GM21526 (cell line): ENCODE measurements at regions not wholly inside any gene's neighbourhood (a gene's known extent, or its start where the extent isn't known, plus 50 kb on each side); places are given as distances from the start of the nearest gene placed in this dataset.
"Not testable (repeated sequence)": the region's sequence is repeated elsewhere in the genome, so short reads cannot be mapped to it uniquely, and the experiment has no call there.

Experiments
- ATAC-seq: cut with Tn5 transposase; IDR thresholded peaks from one replicate; pipeline ENCODE4 v1.9.1; 2021; ENCODE audit warnings: moderate library complexity; ENCODE audit not compliant: unreplicated experiment, low FRiP score

DNA sequence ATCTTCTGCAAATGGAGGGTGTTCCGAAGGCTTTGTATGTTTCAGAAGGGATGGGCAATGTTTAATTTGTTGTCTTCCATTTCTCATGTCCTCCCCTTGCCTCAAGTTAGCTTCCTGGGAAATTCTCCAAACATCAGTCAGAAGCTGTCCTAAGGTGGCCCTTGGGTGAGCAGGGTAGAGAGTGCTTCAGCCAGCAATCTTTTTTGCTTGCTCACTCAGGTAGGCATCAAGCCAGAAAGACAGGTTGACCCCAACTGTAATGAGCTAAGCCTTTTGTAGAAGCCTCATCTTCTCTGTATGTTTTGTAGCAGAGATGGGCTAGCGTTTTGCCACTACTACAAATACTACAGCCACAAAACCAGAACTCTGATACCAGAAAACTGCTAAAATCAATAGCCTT is 321.5 kb upstream of the FAM78B start:
- ATAC-seq = no peak

DNA sequence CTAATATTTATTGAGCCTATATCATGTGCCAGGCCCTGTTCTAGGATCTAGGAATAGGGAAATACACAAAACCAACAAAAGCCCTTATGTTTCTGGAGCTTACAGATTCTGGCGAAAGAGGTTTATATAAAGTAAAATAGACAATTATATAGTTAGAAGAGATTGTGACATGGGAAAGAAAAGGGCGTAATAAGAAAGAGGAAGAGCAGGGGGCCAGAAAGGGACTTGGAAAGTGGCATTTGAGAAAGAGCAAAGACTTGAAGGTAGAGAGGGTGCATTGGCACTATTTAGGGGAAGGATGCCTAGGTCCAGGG is 322.5 kb upstream of the FAM78B start:
- ATAC-seq = no peak

DNA sequence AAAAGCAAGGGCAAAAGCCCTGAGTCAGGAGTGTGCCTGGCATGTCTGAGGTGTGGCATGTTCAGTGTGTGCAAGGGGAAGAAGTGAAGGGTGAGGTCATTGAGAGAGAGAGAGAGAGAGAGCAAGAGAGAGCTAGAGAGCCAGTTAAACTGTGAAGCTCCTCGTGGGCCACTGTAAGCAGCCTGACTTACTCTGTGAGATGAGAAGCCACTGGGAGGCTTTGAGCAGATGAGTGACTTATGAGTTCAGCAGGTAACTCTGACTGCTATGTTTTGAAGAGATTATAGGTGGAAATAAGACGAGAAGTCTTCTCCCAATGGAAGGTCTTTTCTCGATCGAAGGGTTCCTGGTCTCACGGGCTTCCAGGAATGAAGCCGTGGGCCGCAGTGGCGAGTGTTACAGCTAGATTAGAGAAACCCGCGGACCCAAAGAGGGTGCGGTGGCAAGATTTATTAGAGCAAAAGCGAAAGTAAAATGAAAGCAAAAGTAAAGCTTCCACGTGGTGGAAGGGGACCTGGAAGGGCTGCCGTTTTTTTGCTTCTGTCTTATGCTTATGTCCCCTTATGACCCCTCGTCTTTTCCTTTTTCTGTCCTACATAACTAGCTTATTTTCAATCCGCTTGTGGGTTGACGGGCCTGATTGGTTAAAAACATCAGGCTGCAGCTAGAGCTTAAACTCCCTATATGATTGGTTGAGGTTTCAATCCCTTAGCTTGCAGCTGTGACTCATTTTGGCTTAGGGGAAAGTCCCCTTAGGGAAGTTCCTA is 323.1 kb upstream of the FAM78B start:
- ATAC-seq = peak; percentile 79

DNA sequence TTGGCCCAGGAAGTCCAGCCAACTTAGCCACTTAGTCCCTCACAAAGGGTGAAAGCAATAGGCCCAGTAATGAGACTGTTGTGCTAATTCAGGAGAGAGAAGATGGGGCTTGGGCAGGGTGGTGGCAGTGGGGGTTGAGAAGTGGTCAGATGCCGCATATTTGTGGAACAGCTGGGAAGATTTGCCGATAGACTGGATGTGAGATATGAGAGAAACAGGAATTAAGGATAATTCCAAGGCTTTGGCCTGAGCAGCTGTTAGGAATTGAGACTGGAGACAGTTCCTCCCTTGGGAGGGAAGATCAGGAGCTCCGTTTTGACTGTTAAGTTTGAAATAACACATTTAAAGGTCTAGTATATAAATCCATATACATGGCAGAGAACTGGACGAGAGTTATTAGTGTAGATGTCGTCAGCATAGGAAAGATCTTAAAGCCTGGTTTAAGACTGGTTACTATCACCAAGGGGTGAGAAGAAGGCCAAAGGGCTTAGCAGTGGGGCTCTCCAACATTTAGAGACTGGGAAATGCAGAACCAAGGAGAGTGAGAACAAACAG is 323.7 kb upstream of the FAM78B start:
- peak; percentile 66 for ATAC-seq

DNA sequence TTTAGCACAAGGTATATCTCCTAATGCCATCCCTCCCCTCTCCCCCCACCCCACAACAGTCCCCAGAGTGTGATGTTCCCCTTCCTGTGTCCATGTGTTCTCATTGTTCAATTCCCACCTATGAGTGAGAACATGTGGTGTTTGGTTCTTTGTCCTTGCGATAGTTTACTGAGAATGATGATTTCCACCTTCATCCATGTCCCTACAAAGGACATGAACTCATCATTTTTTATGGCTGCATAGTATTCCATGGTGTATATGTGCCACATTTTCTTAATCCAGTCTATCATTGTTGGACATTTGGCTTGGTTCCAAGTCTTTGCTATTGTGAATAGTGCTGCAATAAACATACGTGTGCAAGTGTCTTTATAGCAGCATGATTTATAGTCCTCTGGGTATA is 327.0 kb upstream of the FAM78B start:
- not testable (repeated sequence) for ATAC-seq

DNA sequence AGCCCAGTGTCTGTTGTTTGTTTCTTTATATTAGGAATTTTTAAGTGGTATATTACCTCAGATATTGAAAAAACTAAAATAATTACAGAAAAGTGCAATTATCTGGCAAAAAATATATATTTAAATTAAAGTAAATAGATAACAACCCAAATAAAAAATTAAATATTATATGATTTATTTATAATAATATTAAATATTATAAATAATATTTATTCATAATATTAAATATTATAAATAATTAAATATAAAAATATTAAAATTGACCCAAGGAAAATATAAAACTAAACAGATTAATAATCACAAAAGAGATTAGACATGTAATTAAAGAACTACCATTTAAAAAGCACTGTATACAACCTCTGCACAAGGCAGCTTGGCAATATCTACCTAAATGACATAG is 331.9 kb upstream of the POGK start:
- ATAC-seq = no peak

DNA sequence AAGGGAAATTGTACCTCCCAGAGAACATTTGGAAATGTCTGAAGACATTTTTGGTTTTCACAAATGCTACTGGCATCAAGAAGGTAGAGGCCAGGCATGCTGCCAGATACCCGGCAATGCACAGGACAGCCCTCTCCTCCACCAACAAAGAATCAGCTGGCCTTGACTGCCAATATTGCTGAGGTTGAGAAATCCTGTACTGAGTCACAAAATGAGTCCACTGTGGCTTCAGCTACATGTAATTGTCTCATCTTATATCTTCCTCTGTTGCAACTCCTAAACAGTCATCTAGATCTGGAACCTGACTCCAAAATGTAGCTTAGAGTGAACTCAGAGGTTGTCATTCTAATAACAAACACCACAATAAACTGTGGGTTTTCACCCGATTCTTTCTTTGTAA is 327.5 kb upstream of the POGK start:
- no peak for ATAC-seq

DNA sequence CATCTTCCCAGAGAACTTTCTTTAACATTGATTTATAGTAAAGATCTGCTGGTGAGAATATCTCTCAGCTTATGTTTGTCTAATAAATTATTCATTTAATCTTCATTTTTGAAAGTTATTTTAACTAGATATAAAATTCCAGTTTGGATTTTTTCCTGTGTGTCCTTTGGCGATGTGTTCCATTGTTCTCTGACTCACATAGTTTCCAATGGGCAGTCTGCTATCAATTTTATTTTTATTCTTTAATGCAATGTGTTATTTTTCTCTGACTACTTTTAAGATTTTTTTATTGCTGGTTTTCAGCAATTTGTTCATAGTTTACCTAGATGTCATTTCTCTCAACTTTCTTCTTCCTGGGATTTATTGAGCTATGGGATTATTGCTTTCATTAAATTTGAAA is 325.2 kb upstream of the POGK start:
- no peak for ATAC-seq

DNA sequence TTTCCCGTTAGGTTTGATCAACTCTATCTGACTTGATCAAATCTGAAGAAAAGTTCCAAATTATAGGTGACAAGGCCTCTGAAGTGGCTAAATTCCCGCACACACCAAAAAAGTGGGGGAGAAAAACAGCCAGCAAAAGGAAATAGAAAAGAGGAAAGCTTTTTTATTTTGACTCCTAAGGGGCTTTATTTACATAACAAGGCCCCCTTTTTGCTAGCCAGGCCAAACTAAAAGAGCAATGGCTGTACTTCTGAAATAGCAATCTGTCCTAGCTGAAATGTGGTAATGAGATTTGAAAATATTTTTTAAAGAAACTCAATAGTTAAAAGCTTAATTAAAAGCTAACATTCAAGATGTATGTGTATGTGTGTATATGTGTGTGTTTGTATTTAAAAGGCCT is 311.5 kb upstream of the POGK start:
- no peak for ATAC-seq

DNA sequence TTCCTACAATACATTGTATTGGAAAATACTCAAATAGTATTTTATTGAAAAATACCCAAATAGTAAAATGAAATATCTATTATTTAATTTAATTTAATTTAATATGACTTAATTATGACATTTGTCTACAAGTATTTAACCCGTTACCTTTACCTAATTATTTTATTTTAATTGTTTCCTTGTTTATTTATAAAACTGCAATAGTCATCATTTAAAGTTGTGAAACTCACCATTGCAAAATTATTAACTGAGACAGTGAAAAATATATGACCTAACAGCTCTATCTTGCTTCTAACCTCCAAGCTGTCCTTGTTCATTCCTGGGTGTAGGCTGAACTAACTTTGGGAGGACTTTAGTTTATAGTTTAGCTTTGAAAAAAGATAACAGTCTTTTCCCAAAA is 300.6 kb upstream of the POGK start:
- ATAC-seq = no peak

DNA sequence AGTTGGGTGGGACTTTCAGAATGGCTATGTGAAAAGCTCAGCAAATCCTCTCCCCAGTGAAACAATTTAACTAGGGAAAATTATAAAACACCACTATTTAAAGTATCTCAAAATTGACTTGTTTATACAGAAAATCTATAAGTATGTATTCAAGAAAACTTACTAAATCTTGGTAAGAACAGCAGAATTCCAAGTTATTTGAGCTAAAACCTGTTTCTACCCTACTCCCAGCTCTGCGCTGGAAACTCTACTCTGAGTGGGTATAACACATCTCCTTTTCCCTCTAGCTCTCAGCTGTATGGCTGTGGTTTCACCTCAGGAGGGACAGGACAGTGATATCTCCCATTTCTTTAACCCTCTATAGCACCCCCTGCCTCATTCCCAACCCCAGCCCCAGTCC is 295.2 kb upstream of the POGK start:
- ATAC-seq = no peak

DNA sequence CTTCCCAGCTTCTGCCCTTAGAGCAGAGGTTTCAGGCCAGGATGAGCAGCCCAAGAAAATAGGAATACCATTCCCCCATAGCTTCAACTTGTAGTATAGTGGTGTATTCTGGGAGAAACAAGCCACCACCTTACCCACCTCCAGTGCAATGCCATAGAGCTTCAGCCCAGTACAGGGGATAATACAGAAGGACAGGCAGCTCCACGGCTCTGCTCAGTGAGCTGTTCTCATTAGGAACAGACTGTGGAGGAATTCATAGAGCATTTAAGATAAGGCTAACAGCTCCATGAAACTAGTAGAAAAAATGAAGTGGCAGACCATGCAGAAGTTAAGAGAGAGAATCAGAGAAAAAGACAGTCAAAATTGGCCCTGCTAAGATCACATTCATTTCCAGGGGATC is 294.7 kb upstream of the POGK start:
- ATAC-seq = no peak

DNA sequence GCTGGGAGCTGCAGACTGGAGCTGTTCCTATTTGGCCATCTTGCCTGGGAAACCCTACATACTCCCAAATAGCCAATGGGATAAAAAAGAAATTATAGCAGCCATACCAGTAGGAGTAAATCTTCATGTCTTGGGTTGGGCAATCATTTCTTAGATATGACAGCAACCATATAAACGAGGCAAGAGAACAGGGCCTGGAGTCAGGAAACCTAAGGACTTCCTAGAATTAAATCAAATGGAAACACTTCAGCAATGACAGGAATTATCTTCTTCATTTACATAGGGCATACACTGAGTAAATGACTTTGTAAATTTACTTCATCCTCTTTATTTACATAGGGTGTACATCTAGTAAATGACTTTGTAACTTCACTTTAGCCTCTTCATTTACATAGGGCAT is 286.6 kb upstream of the POGK start:
- ATAC-seq = no peak

DNA sequence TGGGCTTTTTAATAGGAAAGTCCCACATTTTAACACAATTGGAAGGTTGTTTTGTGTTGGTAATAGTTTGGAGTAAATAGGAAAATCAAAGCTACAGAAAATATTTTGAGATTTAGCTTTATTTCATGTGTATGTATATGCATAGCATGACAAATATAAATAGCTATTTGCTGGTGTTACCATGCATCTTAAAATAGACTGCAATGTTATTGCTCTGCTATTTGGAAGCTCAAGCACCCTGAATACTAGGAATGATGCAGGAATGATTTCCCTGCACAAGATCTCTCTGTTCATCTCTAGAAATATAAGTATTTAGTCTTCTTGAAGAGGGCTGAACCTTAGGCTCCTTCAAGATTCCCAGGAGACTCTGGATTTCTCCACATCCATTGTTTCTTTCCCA is 268.3 kb upstream of the POGK start:
- ATAC-seq = no peak

DNA sequence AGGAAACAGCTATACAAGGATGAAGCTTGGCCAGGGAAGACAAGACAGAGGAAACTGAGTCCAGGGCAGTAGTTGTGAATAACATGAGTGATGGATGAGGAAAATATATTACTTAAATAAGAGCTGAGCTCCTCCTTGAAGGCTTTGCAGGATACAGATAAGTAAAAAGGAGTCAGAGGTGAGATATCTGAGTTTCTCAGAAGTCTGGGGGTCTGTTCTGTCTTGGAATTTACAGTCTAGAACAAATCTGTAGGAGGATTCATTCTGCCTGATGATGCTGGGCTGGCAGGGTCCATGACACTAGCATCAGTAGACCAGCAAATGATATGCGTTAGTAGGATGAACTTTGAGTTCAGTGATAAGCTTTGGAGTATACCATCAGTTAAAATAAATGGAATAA is 266.1 kb upstream of the POGK start:
- ATAC-seq = no peak

DNA sequence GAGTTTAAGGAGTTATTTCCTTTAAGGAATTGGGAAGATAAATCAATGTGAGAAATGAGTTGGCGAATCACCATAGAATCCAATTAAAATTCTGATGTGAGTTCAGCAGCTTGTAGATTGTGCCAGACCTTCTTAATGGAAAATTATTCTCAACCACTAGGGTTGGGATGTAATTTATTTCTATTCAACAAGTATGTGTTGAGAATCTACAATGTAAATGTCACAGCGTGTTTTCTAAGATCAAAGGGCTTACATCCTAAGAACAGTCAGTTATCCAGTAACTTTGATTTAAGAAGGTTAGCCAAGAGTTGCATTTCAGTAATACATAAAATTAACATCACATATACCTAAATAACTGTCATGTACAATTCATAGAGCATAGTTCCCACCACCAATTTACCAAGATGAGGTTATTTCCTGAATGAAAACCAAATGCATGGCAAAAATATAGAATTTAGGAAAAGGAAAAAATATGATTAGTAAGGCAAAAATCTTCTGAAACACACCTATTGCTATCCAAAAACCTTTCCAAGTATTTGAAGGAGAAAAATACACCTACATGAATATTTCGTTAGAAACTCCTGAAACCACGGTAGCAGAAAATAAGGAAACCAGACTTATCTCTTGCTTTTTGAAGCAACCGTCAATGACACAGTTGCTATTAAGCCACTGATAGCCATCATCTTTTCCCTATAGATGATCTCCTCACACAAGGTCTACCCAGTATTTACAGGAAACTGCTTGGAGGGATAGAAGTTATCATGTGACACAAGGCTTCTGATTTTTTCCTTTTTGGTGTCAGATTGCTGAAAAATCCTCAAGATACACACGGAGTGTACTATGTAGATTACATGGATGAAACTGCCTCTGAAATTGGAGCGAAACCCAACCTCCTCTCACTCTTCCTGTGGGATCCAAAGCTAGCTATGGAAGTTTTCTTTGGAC is 259.4 kb upstream of the POGK start:
- no peak for ATAC-seq

DNA sequence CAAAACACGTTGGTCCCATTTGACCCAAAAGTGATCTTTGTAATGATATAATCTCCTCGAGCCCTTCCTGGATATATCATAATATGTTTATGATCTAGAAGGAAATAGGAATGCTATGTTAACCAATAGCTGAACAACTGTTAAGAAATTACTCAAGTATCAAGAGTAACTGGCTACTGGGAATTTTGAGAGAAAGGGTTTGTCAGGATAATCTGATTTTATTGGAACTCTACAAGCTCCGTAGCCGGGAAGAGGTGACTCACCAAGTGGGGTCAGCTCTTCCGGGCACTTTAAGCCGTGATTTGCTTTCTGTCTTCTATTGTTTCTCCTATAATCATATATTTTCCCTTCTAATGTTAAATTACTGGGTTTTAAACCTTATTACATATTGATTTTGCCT is 250.5 kb upstream of the POGK start:
- ATAC-seq = no peak

DNA sequence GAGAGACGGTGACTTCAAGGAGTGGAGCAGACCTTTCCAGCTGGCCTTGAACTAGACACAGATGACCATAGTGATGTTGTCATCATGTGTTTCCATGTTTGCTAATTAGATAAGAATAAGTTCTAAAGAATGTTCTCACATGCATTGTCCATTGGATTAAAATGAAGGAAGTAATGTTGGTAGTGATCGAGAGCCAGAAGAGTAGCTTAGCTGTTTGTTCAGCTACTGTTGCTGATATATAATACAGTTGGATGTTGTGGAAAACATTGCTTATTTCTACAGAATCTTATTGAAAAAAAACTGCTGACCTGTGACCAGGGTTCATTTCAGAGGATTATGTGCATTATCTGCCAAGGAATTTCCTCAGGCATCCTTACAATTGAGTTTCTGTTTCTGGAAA is 249.1 kb upstream of the POGK start:
- ATAC-seq = no peak

DNA sequence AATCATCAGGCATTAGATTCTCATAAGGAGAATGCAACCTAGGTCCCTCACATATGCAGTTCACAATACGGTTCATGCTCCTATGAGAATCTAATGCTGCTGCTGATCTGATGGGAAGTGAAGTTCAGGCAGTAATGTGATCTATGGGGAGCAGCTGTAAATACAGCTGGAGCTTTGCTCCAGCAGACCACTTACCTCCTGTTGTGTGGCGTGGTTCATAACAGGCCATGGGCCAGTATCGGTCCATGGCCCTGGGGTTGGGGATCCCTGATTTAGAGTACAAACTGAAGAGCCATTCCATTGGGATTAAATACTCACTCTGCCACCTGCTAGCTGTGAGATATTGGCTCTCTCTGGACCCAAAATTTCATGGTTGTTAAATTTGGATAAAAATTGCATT is 244.6 kb upstream of the POGK start:
- no peak for ATAC-seq

DNA sequence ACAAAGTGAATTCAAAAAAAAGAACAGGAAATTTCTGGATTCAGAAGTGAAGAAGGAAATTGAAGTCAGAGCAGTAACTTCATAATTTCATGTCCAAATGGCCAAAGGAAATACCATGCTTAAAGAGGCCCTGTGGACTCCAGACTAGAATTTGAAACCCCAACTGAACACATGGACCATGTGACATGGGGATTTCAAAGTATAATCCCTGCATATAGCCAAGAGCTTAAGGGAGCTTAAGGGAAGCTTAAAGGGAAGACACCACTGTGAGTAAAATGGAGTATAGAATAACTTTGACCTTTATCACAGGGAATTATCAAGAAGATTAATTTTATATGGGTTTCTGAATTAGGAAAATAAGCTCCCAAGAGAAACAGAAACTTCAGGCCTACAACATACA is 241.8 kb upstream of the POGK start:
- no peak for ATAC-seq

DNA sequence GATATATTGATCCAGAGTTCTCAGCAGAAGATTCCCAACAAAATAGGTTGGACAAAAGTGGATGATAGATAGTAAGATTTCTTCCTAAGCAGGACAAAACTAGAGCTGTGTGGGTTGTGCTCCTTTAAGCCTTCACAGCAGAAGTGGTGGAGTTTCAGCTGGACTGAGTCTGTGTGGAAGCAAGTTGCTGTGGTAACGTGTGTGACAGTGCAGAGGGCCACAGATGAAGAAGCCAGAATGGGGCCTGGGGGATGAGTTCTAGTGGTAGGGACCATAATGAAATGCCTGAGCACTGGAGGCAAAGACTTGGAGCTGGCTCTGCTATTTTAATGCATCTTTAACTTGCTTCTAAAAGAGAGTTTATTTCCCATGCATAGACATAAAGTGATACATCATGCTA is 238.7 kb upstream of the POGK start:
- ATAC-seq = no peak
